GM12878 (cell line): ENCODE measurements at regions not wholly inside any gene's neighbourhood (a gene's known extent, or its start where the extent isn't known, plus 50 kb on each side); places are given as distances from the start of the nearest gene placed in this dataset.

ENCODE experiments used
- ATAC-seq: fragments of 200-7000 bp; cut with Tn5 transposase; 3 replicates; pipeline ENCODE4 v1.9.1; 2020; ENCODE audit warnings: mild to moderate bottlenecking, moderate library complexity
- BruUV-seq: library from RNA; stranded (reverse); fragments of 400-500 nt; replicated peaks from 2 replicates; lab custom pipeline; 2021; lab: Mats Ljungman, UMichigan
- CTCF ChIA-PET: fragments of 300-600 bp; sonication (Branson Sonifier 250); formaldehyde crosslinking; extraction: SDS; loops from one replicate; lab custom pipeline; 2021; ENCODE audit warnings: inconsistent platforms; lab: Yijun Ruan, JAX
- POLR2A ChIA-PET: fragments of 350-600 bp; formaldehyde crosslinking; extraction: SDS; loops from one replicate; lab custom pipeline; 2021; ENCODE audit warnings: inconsistent platforms; lab: Charles Lee
- RAD21 ChIA-PET: fragments of 300-600 bp; sonication (Branson Sonifier 250); formaldehyde crosslinking; loops from one replicate; lab custom pipeline; 2023; ENCODE audit warnings: antibody characterized with exemption; ENCODE audit not compliant: unreplicated experiment; lab: Charles Lee
- SMC1A ChIA-PET: fragments of 300-600 bp; sonication (Branson Sonifier 250); formaldehyde crosslinking; loops from one replicate; lab custom pipeline; 2023; ENCODE audit not compliant: unreplicated experiment, uncharacterized antibody; lab: Charles Lee
- DNase-seq: peaks from one replicate; pipeline ENCODE4 v3.0.0-alpha.2; 2011; ENCODE audit warnings: low read depth, low spot score
- FAIRE-seq: peaks from 3 replicates; lab custom pipeline; 2011; peaks lifted over from hg19 to GRCh38; lab: Jason Lieb, UNC
- H2AFZ ChIP-seq: 2 replicates; pipeline ENCODE4 v1.6.0; 2011; ENCODE audit warnings: low read depth, low read length, control low read depth; ENCODE audit not compliant: control insufficient read depth
- H3K27ac ChIP-seq: 2 replicates; pipeline ENCODE4 v1.5.1; 2011; ENCODE audit warnings: control low read depth; ENCODE audit not compliant: control insufficient read depth, insufficient read depth
- H3K27me3 ChIP-seq, 2 experiments: replicated peaks in 1 of 2; 2 replicates each; pipeline versions ENCODE4 v1.6.0 to v1.6.1; 2011; ENCODE audit warnings: low read length in 1 of 2; ENCODE audit not compliant: control insufficient read depth in 2 of 2, insufficient read depth in 2 of 2
- H3K36me3 ChIP-seq, 2 experiments: 2 replicates each; pipeline ENCODE4 v1.5.1; 2011; ENCODE audit warnings: low read length in 1 of 2; ENCODE audit not compliant: control insufficient read depth in 2 of 2, insufficient read depth in 2 of 2
- H3K4me1 ChIP-seq: 2 replicates; pipeline ENCODE4 v1.6.1; 2011; ENCODE audit warnings: mild to moderate bottlenecking, low read length, moderate library complexity, mixed read lengths; ENCODE audit not compliant: control insufficient read depth, insufficient read depth
- H3K4me2 ChIP-seq: 2 replicates; pipeline ENCODE4 v1.6.0; 2011; ENCODE audit warnings: control low read depth; ENCODE audit not compliant: control insufficient read depth, insufficient read depth
- H3K4me3 ChIP-seq: fragments of 200-600 bp; sonication (generic); 2 replicates; pipeline ENCODE4 v1.5.1; 2016
- H3K79me2 ChIP-seq: 2 replicates; pipeline ENCODE4 v1.6.0; 2011; ENCODE audit warnings: low read length; ENCODE audit not compliant: control insufficient read depth, insufficient read depth
- H3K9ac ChIP-seq: 2 replicates; pipeline ENCODE4 v1.8.0; 2011; ENCODE audit warnings: low read length, control low read depth, mixed read lengths; ENCODE audit not compliant: control insufficient read depth, insufficient read depth
- H3K9me3 ChIP-seq: replicated peaks from 3 replicates; pipeline ENCODE4 v1.5.1; 2011; ENCODE audit warnings: mild to moderate bottlenecking, low read length; ENCODE audit not compliant: control insufficient read depth, insufficient read depth
- H4K20me1 ChIP-seq: 2 replicates; pipeline ENCODE4 v1.6.0; 2011; ENCODE audit not compliant: control insufficient read depth, insufficient read depth
- CREM ChIP-seq: IDR thresholded peaks from 2 replicates; pipeline ENCODE4 v1.6.1; 2014; ENCODE audit warnings: antibody characterized with exemption, low read depth
- E2F8 ChIP-seq: fragments of 450-650 bp; IDR thresholded peaks from 2 replicates; pipeline ENCODE4 v1.6.1; 2018; ENCODE audit warnings: mild to moderate bottlenecking, low read depth, moderate library complexity; ENCODE audit not compliant: partially characterized antibody
- FOXM1 ChIP-seq: IDR thresholded peaks from 2 replicates; pipeline ENCODE4 v1.6.1; 2012; ENCODE audit warnings: low read depth, mild to moderate bottlenecking, inconsistent platforms, low read length, moderate library complexity
- GATAD2B ChIP-seq: fragments of 450-650 bp; conservative IDR thresholded peaks from 2 replicates; pipeline ENCODE4 v1.6.1; 2017; ENCODE audit warnings: low read depth, mild to moderate bottlenecking, moderate library complexity
- IKZF2 ChIP-seq, 2 experiments: fragments of 450-650 bp; IDR thresholded peaks; 2 replicates each; pipeline ENCODE4 v1.6.1; 2017; ENCODE audit warnings: mild to moderate bottlenecking in 2 of 2, moderate library complexity in 2 of 2
- KLF5 ChIP-seq: fragments of 450-650 bp; IDR thresholded peaks from 2 replicates; pipeline ENCODE4 v1.6.1; 2014; ENCODE audit warnings: mild to moderate bottlenecking; ENCODE audit not compliant: partially characterized antibody
- NBN ChIP-seq: fragments of 450-650 bp; IDR thresholded peaks from 2 replicates; pipeline ENCODE4 v1.6.1; 2016
- NKRF ChIP-seq: fragments of 450-650 bp; conservative IDR thresholded peaks from 2 replicates; pipeline ENCODE4 v1.6.1; 2017; ENCODE audit warnings: mild to moderate bottlenecking, moderate library complexity
- NR2C2 ChIP-seq: IDR thresholded peaks from 2 replicates; pipeline ENCODE4 v1.6.1; 2011; ENCODE audit warnings: borderline replicate concordance, low read depth; ENCODE audit not compliant: control insufficient read depth, insufficient read length
- NR2F1 ChIP-seq: fragments of 450-650 bp; conservative IDR thresholded peaks from 2 replicates; pipeline ENCODE4 v1.6.1; 2017; ENCODE audit warnings: mild to moderate bottlenecking
- PBX3 ChIP-seq: IDR thresholded peaks from 2 replicates; pipeline ENCODE4 v1.6.1; 2011; ENCODE audit warnings: mild to moderate bottlenecking, low read depth, low read length, moderate library complexity; ENCODE audit not compliant: insufficient replicate concordance
- RELA ChIP-seq: fragments of 450-650 bp; IDR thresholded peaks from 2 replicates; pipeline ENCODE4 v1.8.0; 2014; ENCODE audit warnings: borderline replicate concordance; ENCODE audit not compliant: partially characterized antibody
- RFX5 ChIP-seq: IDR thresholded peaks from 2 replicates; pipeline ENCODE4 v1.6.1; 2011; ENCODE audit warnings: low read depth, low read length, improper control_type of control experiment
- ZBTB4 ChIP-seq: fragments of 450-650 bp; formaldehyde crosslinking; IDR thresholded peaks from 2 replicates; pipeline ENCODE4 v1.4.0; 2022; ENCODE audit warnings: mild to moderate bottlenecking, moderate library complexity
- ZNF217 ChIP-seq: fragments of 450-650 bp; IDR thresholded peaks from 2 replicates; pipeline ENCODE4 v1.6.1; 2017; ENCODE audit warnings: antibody characterized with exemption, mild to moderate bottlenecking
- ZSCAN29 ChIP-seq: fragments of 450-650 bp; IDR thresholded peaks from 2 replicates; pipeline ENCODE4 v1.6.1; 2017; ENCODE audit warnings: mild to moderate bottlenecking, moderate library complexity
- WGBS: methylation state at CpG from one replicate; pipeline ENCODE4 v1.1.6; 2016; ENCODE audit warnings: low lambda C conversion rate; ENCODE audit not compliant: insufficient replicate concordance, insufficient coverage; ENCODE audit errors: missing lambda C conversion rate; 5-methylcytosine and 5-hydroxymethylcytosine counted together
- in situ Hi-C: fragments of 300-500 bp; cut with MboI; formaldehyde crosslinking; loops from 9 replicates; pipeline ENCODE4 v1.14.3; 2018; ENCODE audit warnings: mixed read lengths
- intact Hi-C: fragments of 100-400 bp; cut with micrococcal nuclease; formaldehyde crosslinking; loops from one replicate; pipeline ENCODE4 v1.14.2; 2022; ENCODE audit not compliant: unreplicated experiment

GRCh38 chr10:43700306-43700705 lies 51.6 kb upstream of the ZNF32 start:
- Histone ChIP-seq H3K27ac (no peak overlapping the region), H4K20me1 (no peaks in the 10 kb centered on the region), H3K27me3 (no peaks in the 10 kb centered on the region), H3K4me3 (no peak overlapping the region), H3K9me3 (no peaks in the 10 kb centered on the region), H3K4me1 (no peaks in the 10 kb centered on the region), H3K4me2 (no peak overlapping the region), H3K9ac (no peak overlapping the region), H3K79me2 (no peaks in the 10 kb centered on the region), H2AFZ (no peak overlapping the region), H3K36me3 (no peaks in the 10 kb centered on the region)
- ATAC-seq: no peak
- POLR2A ChIA-PET: no interaction called here
- in situ Hi-C loops (no loop called here), intact Hi-C loops (no loop called here)
- WGBS: 6% methylated on average over 4 of the region's 4 CpGs
- FAIRE-seq: no peak
- no peak for DNase-seq
- SMC1A ChIA-PET: interaction anchor here (1.1 kb wide), 1 partner anchor 544 kb away, joined by 4 read pairs; no protein-coding TSS in a partner anchor
- BruUV-seq: no TSS peak
- no peak for TF ChIP-seq NR2C2
- no peak for TF ChIP-seq IKZF2 (IDR thresholded peaks at IDR 0.05)
- no peak for TF ChIP-seq GATAD2B
- no peak for TF ChIP-seq PBX3
- TF ChIP-seq ZNF217: no peak
- no peak for TF ChIP-seq NKRF
- TF ChIP-seq CREM: no peak
- TF ChIP-seq E2F8: no peak
- TF ChIP-seq NBN: no peak
- TF ChIP-seq FOXM1: no peak
- no peak for TF ChIP-seq NR2F1
- TF ChIP-seq KLF5: no peak
- no peak for TF ChIP-seq RFX5
- no peak for TF ChIP-seq ZSCAN29
- TF ChIP-seq RELA: no peak
- TF ChIP-seq ZBTB4 (CRISPR knock-in tag): no peak
- CTCF ChIA-PET: interaction anchor here (1.6 kb wide), 1 partner anchor 11 kb away, joined by 5 read pairs; no protein-coding TSS in a partner anchor
- RAD21 ChIA-PET: no interaction called here
